GM21619 (cell line): ENCODE measurements at regions not wholly inside any gene's neighbourhood (a gene's known extent, or its start where the extent isn't known, plus 50 kb on each side); places are given as distances from the start of the nearest gene placed in this dataset.

Experiments used
- ATAC-seq: cut with Tn5 transposase; IDR thresholded peaks from one replicate; pipeline ENCODE4 v1.9.1; 2021; ENCODE audit not compliant: unreplicated experiment

GRCh38 chr20:10951216-10951615, 277.4 kb upstream of the JAG1 start:
- ATAC-seq = no peak

- no peak for ATAC-seq
These were observed 278.1 kb upstream of the JAG1 start for GRCh38 chr20:10951904-10952303.

GRCh38 chr20:10953437-10953836, 279.6 kb upstream of the JAG1 start:
- ATAC-seq = no peak

- ATAC-seq = no peak
These were observed 280.5 kb upstream of the JAG1 start for GRCh38 chr20:10954137-10954840.

- ATAC-seq = no peak
These were observed 281.2 kb upstream of the JAG1 start for GRCh38 chr20:10954908-10955580.

GRCh38 chr20:10958279-10958678, 284.5 kb upstream of the JAG1 start:
- ATAC-seq = no peak

GRCh38 chr20:10960416-10960815, 286.6 kb upstream of the JAG1 start:
- no peak for ATAC-seq

- ATAC-seq = no peak
These were observed 288.0 kb upstream of the JAG1 start for GRCh38 chr20:10961651-10962288.

GRCh38 chr20:10962937-10963336, 289.1 kb upstream of the JAG1 start:
- no peak for ATAC-seq

GRCh38 chr20:10963717-10964266, 290.0 kb upstream of the JAG1 start:
- ATAC-seq = no peak

GRCh38 chr20:10965936-10966470, 292.2 kb upstream of the JAG1 start:
- no peak for ATAC-seq

GRCh38 chr20:10970109-10970508, 296.3 kb upstream of the JAG1 start:
- no peak for ATAC-seq

GRCh38 chr20:10971096-10971495, 297.3 kb upstream of the JAG1 start:
- no peak for ATAC-seq

GRCh38 chr20:10972219-10972860, 298.5 kb upstream of the JAG1 start:
- ATAC-seq = no peak

GRCh38 chr20:10976051-10976450, 302.3 kb upstream of the JAG1 start:
- no peak for ATAC-seq

- no peak for ATAC-seq
These were observed 304.4 kb upstream of the JAG1 start for GRCh38 chr20:10978019-10978702.

- no peak for ATAC-seq
These were observed 304.9 kb upstream of the JAG1 start for GRCh38 chr20:10978713-10979112.

- ATAC-seq = no peak
These were observed 308.9 kb upstream of the JAG1 start for GRCh38 chr20:10982692-10983091.

- ATAC-seq = no peak
These were observed 310.5 kb upstream of the JAG1 start for GRCh38 chr20:10984294-10984693.

GRCh38 chr20:10984913-10985312, 311.1 kb upstream of the JAG1 start:
- ATAC-seq = no peak

GRCh38 chr20:10985536-10985935, 311.7 kb upstream of the JAG1 start:
- no peak for ATAC-seq
